Peyer's patch (tissue), 4 donors: ENCODE measurements at regions not wholly inside any gene's neighbourhood (a gene's known extent, or its start where the extent isn't known, plus 50 kb on each side); places are given as distances from the start of the nearest gene placed in this dataset.

Experiments used
- CTCF ChIP-seq, 6 experiments: fragments of 450-650 bp in 4 of 6; fragments of 200-600 bp in 2 of 6; sonication (generic) in 1 of 6; IDR thresholded peaks; one replicate each; pipeline ENCODE4 v1.5.1; 2017 to 2019; ENCODE audit warnings: antibody characterized with exemption in 6 of 6, mild to moderate bottlenecking in 3 of 6, moderate library complexity in 1 of 6
- POLR2A ChIP-seq, 2 donors: fragments of 450-650 bp; IDR thresholded peaks; one replicate each; pipeline ENCODE4 v1.5.1; 2017; ENCODE audit warnings: antibody characterized with exemption in 2 of 2, mild to moderate bottlenecking in 2 of 2, moderate library complexity in 2 of 2

GRCh38 chr4:32697281-32697814, 1977.2 kb downstream of the PCDH7 start:
- TF ChIP-seq CTCF (IDR thresholded peaks at IDR 0.05), result no peak
- TF ChIP-seq POLR2A (IDR thresholded peaks at IDR 0.05), result no peak
